T-helper 2 cell treated with Interferon-gamma antibody and Interleukin-4, amounts not matched to agents 100 ng/mL and 5 ng/mL, for 36 hours (primary cell): ENCODE measurements at regions not wholly inside any gene's neighbourhood (a gene's known extent, or its start where the extent isn't known, plus 50 kb on each side); places are given as distances from the start of the nearest gene placed in this dataset.

Source experiments
- intact Hi-C: fragments of 100-400 bp; cut with micrococcal nuclease; formaldehyde crosslinking; loops from one replicate; pipeline ENCODE4 v1.15.1; 2023

GRCh38 chr4:43243433-43244116 is 351.1 kb downstream of the GRXCR1 start:
- intact Hi-C loops = no loop called here

GRCh38 chr4:43244688-43245382 is 352.3 kb downstream of the GRXCR1 start:
- intact Hi-C loops = no loop called here

GRCh38 chr4:43251841-43252240 is 359.3 kb downstream of the GRXCR1 start:
- intact Hi-C loops = no loop called here

- intact Hi-C loops = no loop called here
Observed at GRCh38 chr4:43253541-43253940, 361.0 kb downstream of the GRXCR1 start.

- intact Hi-C loops = no loop called here
Observed at GRCh38 chr4:43264730-43265129, 372.2 kb downstream of the GRXCR1 start.

GRCh38 chr4:43271946-43272345 is 379.4 kb downstream of the GRXCR1 start:
- intact Hi-C loops = no loop called here

- intact Hi-C loops = no loop called here
Observed at GRCh38 chr4:43274376-43274775, 381.9 kb downstream of the GRXCR1 start.

- intact Hi-C loops = no loop called here
Observed at GRCh38 chr4:43275779-43276178, 383.3 kb downstream of the GRXCR1 start.

GRCh38 chr4:43276321-43276720 is 383.8 kb downstream of the GRXCR1 start:
- intact Hi-C loops = no loop called here

- intact Hi-C loops = no loop called here
Observed at GRCh38 chr4:43277003-43277402, 384.5 kb downstream of the GRXCR1 start.

- intact Hi-C loops = no loop called here
Observed at GRCh38 chr4:43282534-43282933, 390.0 kb downstream of the GRXCR1 start.

GRCh38 chr4:43286137-43286536 is 393.6 kb downstream of the GRXCR1 start:
- intact Hi-C loops = no loop called here

- intact Hi-C loops = no loop called here
Observed at GRCh38 chr4:43296946-43297528, 404.5 kb downstream of the GRXCR1 start.

GRCh38 chr4:43316813-43317212 is 424.3 kb downstream of the GRXCR1 start:
- intact Hi-C loops = no loop called here

- intact Hi-C loops = no loop called here
Observed at GRCh38 chr4:43325220-43325967, 432.9 kb downstream of the GRXCR1 start.

GRCh38 chr4:43330288-43330687 is 437.8 kb downstream of the GRXCR1 start:
- intact Hi-C loops = no loop called here

- intact Hi-C loops = no loop called here
Observed at GRCh38 chr4:43331226-43332051, 438.9 kb downstream of the GRXCR1 start.

- intact Hi-C loops = no loop called here
Observed at GRCh38 chr4:43332052-43332425, 439.5 kb downstream of the GRXCR1 start.

- intact Hi-C loops = no loop called here
Observed at GRCh38 chr4:43337707-43338106, 445.2 kb downstream of the GRXCR1 start.

- intact Hi-C loops = no loop called here
Observed at GRCh38 chr4:43339435-43339834, 446.9 kb downstream of the GRXCR1 start.

- intact Hi-C loops = no loop called here
Observed at GRCh38 chr4:43341741-43342140, 449.2 kb downstream of the GRXCR1 start.
